K562 (cell line): ENCODE measurements at regions not wholly inside any gene's neighbourhood (a gene's known extent, or its start where the extent isn't known, plus 50 kb on each side); places are given as distances from the start of the nearest gene placed in this dataset.
A peak's percentile ranks its signal among the peaks of the same experiment; 100 is the strongest.

Experiments used
- BRF2 ChIP-seq: IDR thresholded peaks from 3 replicates; pipeline ENCODE4 v1.6.1; 2011; ENCODE audit warnings: borderline replicate concordance, mild to moderate bottlenecking; ENCODE audit not compliant: insufficient read length, insufficient read depth
- CTCF ChIP-seq, 3 experiments: IDR thresholded peaks in 2 of 3; conservative IDR thresholded peaks in 1 of 3; 2 replicates each; pipeline ENCODE4 v1.5.1; 2011 to 2012; ENCODE audit warnings: low read length in 3 of 3, mild to moderate bottlenecking in 3 of 3, control low read depth in 2 of 3, improper control_type of control experiment in 1 of 3, inconsistent platforms in 1 of 3, low read depth in 1 of 3, mixed read lengths in 1 of 3, moderate library complexity in 1 of 3; ENCODE audit not compliant: insufficient read depth in 2 of 3
- GABPA ChIP-seq: fragments of 200-800 bp; sonication (Bioruptor generic); conservative IDR thresholded peaks from 2 replicates; pipeline ENCODE4 v1.6.1; 2016; ENCODE audit warnings: low read depth, missing genetic modification characterization, missing compliant biosample characterization
- SP2 ChIP-seq: IDR thresholded peaks from 2 replicates; pipeline ENCODE4 v1.6.1; 2011; ENCODE audit warnings: mild to moderate bottlenecking, low read depth, low read length, moderate library complexity; ENCODE audit not compliant: poor library complexity, severe bottlenecking; ENCODE audit errors: extremely low read depth
- UBTF ChIP-seq, 2 experiments: IDR thresholded peaks; 2 replicates each; pipeline ENCODE4 v1.6.1; 2012; ENCODE audit warnings: improper control_type of control experiment in 2 of 2, low read depth in 2 of 2, low read length in 2 of 2, borderline replicate concordance in 1 of 2

DNA sequence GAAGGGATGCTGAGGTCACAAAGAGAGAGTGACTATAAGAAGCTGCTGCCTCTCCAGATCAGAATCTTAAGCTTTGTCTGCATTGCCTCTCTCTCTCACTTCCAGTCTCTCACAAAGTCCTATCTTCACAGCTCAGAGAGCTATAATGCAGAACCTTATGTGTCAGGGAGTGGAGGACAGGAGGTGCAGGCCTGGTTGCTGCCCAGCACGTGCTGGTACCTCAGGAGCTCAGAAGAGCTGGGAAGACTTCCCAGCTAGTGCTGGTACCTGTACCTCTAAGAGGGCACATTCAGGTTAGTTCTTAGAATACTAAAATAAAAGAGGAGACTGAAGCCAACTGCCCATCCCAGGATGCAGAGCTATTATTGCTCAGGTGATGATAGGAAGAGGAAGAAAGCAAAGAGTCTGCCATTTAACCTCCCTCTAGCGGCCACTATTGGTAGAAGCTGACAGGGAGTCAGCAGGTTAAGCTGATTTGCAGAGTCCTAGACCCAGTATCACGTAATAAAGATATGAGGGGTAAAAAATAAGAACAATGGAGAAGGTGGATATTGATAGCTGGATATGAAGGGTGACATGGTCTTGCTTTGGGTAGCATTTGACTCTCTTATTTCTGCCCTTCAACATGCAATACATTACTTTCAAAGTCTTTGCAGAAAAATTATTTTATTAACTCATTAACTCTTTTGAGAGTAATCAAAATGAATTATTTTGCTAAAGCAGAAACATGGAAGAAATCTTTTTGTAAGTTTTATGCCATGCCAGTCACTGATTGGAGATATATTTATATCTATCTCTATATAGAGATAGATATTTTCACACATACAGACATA lies 138.1 kb upstream of the HMCN1 start:
- no peak for TF ChIP-seq UBTF (IDR thresholded peaks at IDR 0.05; ENCODE audit: borderline replicate concordance in 1 of 2, low read depth in 2 of 2, low read length in 2 of 2)
- TF ChIP-seq GABPA (tag), result no peak
- no peak for TF ChIP-seq SP2
- TF ChIP-seq CTCF (IDR thresholded peaks at IDR 0.05 in 2 of 3, conservative IDR thresholded peaks at IDR 0.05 in 1 of 3; ENCODE audit: insufficient read depth in 2 of 3, low read depth in 1 of 3, low read length in 3 of 3), result peak; percentile 67 to 84 (median 70)
- TF ChIP-seq BRF2, result no peak
